ENCODE measurements at regions not wholly inside any gene's neighbourhood (a gene's known extent, or its start where the extent isn't known, plus 50 kb on each side); places are given as distances from the start of the nearest gene placed in this dataset.

- Histone ChIP-seq H3K27ac (ENCODE audit: low read depth in 2 of 2, low read length in 1 of 2) (no peak overlapping the region), H4K20me1 (ENCODE audit: insufficient read depth) (no peaks in the 10 kb centered on the region), H3K9me3 (no peaks in the 10 kb centered on the region), H3K36me3 (replicated peaks in 1 of 2; ENCODE audit: control insufficient read depth in 1 of 2, insufficient read depth in 2 of 2, low read length in 1 of 2) (no peaks in the 10 kb centered on the region), H3K4me2 (no peak overlapping the region), H3K4me3 (ENCODE audit: low read depth in 2 of 2, low read length in 1 of 2) (no peak overlapping the region), H3F3A (replicated peaks; ENCODE audit: insufficient read depth) (no peaks in the 10 kb centered on the region), H3K9me2 (no peaks in the 10 kb centered on the region), H3K79me2 (ENCODE audit: insufficient read depth) (no peaks in the 10 kb centered on the region), H3K27me3 (ENCODE audit: insufficient read depth) (no peaks in the 10 kb centered on the region; the same call in 1 of the 2 replicates), H3K4me1 (ENCODE audit: control insufficient read depth in 1 of 2, insufficient read depth in 2 of 2, low read depth in 1 of 2, low read length in 1 of 2) (no peaks in the 10 kb centered on the region; a peak in 2 of 4 replicates), H3K9ac (no peak overlapping the region), H2AFZ (ENCODE audit: low read depth) (no peak overlapping the region)
- DNase-seq, result no peak
- ChIA-PET CTCF (interaction anchor here (1.2 kb wide), 1 partner anchor 15 kb away, joined by 3 read pairs; no protein-coding TSS in a partner anchor), POLR2A (no interaction called here)
- TF ChIP-seq GATA2 (CRISPR knock-in tag; IDR thresholded peaks at IDR 0.05), result no peak
- no peak for TF ChIP-seq SIN3A (IDR thresholded peaks at IDR 0.05; ENCODE audit: borderline replicate concordance, low read depth, low read length)
- no peak for TF ChIP-seq RAD21 (IDR thresholded peaks at IDR 0.05; ENCODE audit: low read length)
- TF ChIP-seq TEAD4 (IDR thresholded peaks at IDR 0.05; ENCODE audit: borderline replicate concordance, insufficient read depth), result no peak
- TF ChIP-seq EZH2phosphoT487 (IDR thresholded peaks at IDR 0.05; ENCODE audit: borderline replicate concordance, low read depth), result no peak
- TF ChIP-seq GABPA (IDR thresholded peaks at IDR 0.05; ENCODE audit: low read depth), result no peak
- TF ChIP-seq FOXJ3 (CRISPR knock-in tag; IDR thresholded peaks at IDR 0.05), result no peak
- no peak for TF ChIP-seq ZBTB33 (IDR thresholded peaks at IDR 0.05; ENCODE audit: borderline replicate concordance, low read depth)
- TF ChIP-seq RCOR1 (IDR thresholded peaks at IDR 0.05; ENCODE audit: low read length), result no peak
- no peak for TF ChIP-seq IRF3 (IDR thresholded peaks at IDR 0.05; ENCODE audit: low read depth, low read length)
- TF ChIP-seq NRF1 (IDR thresholded peaks at IDR 0.05; ENCODE audit: low read depth, low read length), result no peak
- TF ChIP-seq YY1 (IDR thresholded peaks at IDR 0.05; ENCODE audit: low read depth), result no peak
- TF ChIP-seq TCF12 (IDR thresholded peaks at IDR 0.05), result no peak
- TF ChIP-seq JUND (IDR thresholded peaks at IDR 0.05), result no peak
- no peak for TF ChIP-seq SMC3 (IDR thresholded peaks at IDR 0.05; ENCODE audit: low read depth, low read length)
- TF ChIP-seq CTCF (IDR thresholded peaks at IDR 0.05), result no peak
- no peak for TF ChIP-seq MXI1 (IDR thresholded peaks at IDR 0.05; ENCODE audit: low read depth, low read length)
- no peak for TF ChIP-seq USF2 (IDR thresholded peaks at IDR 0.05; ENCODE audit: borderline replicate concordance, low read depth, low read length)
- 65% methylated on average over 3 of the region's 3 CpGs for WGBS (ENCODE audit: low lambda C conversion rate)
Measured at GRCh38 chr5:107149243-107150005, 521.3 kb downstream of the EFNA5 start.
